Esophagus muscularis mucosa (tissue), 3 donors: ENCODE measurements at regions not wholly inside any gene's neighbourhood (a gene's known extent, or its start where the extent isn't known, plus 50 kb on each side); places are given as distances from the start of the nearest gene placed in this dataset.

Source experiments
- CTCF ChIP-seq, 3 experiments: fragments of 200-600 bp in 2 of 3; fragments of 450-650 bp in 1 of 3; sonication (generic) in 2 of 3; IDR thresholded peaks; one replicate each; pipeline ENCODE4 v1.5.1; 2017 to 2019; ENCODE audit warnings: antibody characterized with exemption in 3 of 3, mild to moderate bottlenecking in 2 of 3, moderate library complexity in 1 of 3
- POLR2A ChIP-seq: fragments of 450-650 bp; IDR thresholded peaks from one replicate; pipeline ENCODE4 v1.6.1; 2017; ENCODE audit warnings: antibody characterized with exemption, moderate library complexity, mild to moderate bottlenecking, low read depth

GRCh38 chr11:106447631-106448191 lies 370.2 kb downstream of the AASDHPPT start:
- TF ChIP-seq CTCF (IDR thresholded peaks at IDR 0.05): no peak
- TF ChIP-seq POLR2A: no peak
